Keratinocyte (primary cell): ENCODE measurements at regions not wholly inside any gene's neighbourhood (a gene's known extent, or its start where the extent isn't known, plus 50 kb on each side); places are given as distances from the start of the nearest gene placed in this dataset.

ENCODE experiments used
- DNase-seq: peaks from one replicate; pipeline ENCODE4 v3.0.0-alpha.2; 2011; ENCODE audit warnings: low read depth, missing footprints, low spot score
- FAIRE-seq: peaks from 2 replicates; lab custom pipeline; 2011; peaks lifted over from hg19 to GRCh38; lab: Jason Lieb, UNC
- H2AFZ ChIP-seq: 2 replicates; pipeline ENCODE4 v1.6.0; 2012; ENCODE audit warnings: low read length, control low read depth, inconsistent platforms; ENCODE audit not compliant: control insufficient read depth
- H3K27ac ChIP-seq: 2 replicates; pipeline ENCODE4 v1.5.1; 2011; ENCODE audit warnings: low read length; ENCODE audit not compliant: control insufficient read depth, insufficient read depth
- H3K27me3 ChIP-seq: 3 replicates; pipeline ENCODE4 v1.6.0; 2011; ENCODE audit warnings: low read length; ENCODE audit not compliant: control insufficient read depth, insufficient read depth; ENCODE audit errors: extremely low read depth
- H3K36me3 ChIP-seq, 2 experiments: 2 replicates in 1 of 2; 3 replicates in 1 of 2; pipeline ENCODE4 v1.5.1; 2011; ENCODE audit warnings: low read length in 2 of 2, mild to moderate bottlenecking in 1 of 2; ENCODE audit not compliant: control insufficient read depth in 2 of 2, insufficient read depth in 2 of 2; ENCODE audit errors: extremely low read depth in 1 of 2
- H3K4me1 ChIP-seq: 3 replicates; pipeline ENCODE4 v1.5.1; 2011; ENCODE audit warnings: low read length; ENCODE audit not compliant: control insufficient read depth, insufficient read depth; ENCODE audit errors: extremely low read depth
- H3K4me2 ChIP-seq: 3 replicates; pipeline ENCODE4 v1.6.0; 2011; ENCODE audit warnings: low read depth, low read length; ENCODE audit not compliant: control insufficient read depth, insufficient read depth; ENCODE audit errors: extremely low read depth
- H3K4me3 ChIP-seq, 3 experiments: fragments of 200-600 bp in 1 of 3; sonication (generic) in 1 of 3; 2 replicates in 2 of 3; 3 replicates in 1 of 3; pipeline ENCODE4 v1.5.1; 2011 to 2016; ENCODE audit warnings: low read length in 3 of 3, mild to moderate bottlenecking in 3 of 3, control low read depth in 2 of 3, inconsistent platforms in 1 of 3, low read depth in 1 of 3, mixed read lengths in 1 of 3, mixed run types in 1 of 3, moderate library complexity in 1 of 3; ENCODE audit not compliant: control insufficient read depth in 2 of 3, insufficient read depth in 2 of 3; ENCODE audit errors: extremely low read depth in 1 of 3
- H3K79me2 ChIP-seq: 2 replicates; pipeline ENCODE4 v1.6.0; 2012; ENCODE audit warnings: low read length; ENCODE audit not compliant: control insufficient read depth, insufficient read depth
- H3K9ac ChIP-seq: 3 replicates; pipeline ENCODE4 v1.6.0; 2011; ENCODE audit warnings: low read length; ENCODE audit not compliant: control insufficient read depth, insufficient read depth; ENCODE audit errors: extremely low read depth
- H3K9me1 ChIP-seq: 3 replicates; pipeline ENCODE4 v1.6.0; 2011; ENCODE audit warnings: low read length; ENCODE audit not compliant: control insufficient read depth, insufficient read depth; ENCODE audit errors: extremely low read depth
- H3K9me3 ChIP-seq: 2 replicates; pipeline ENCODE4 v1.5.1; 2012; ENCODE audit warnings: low read depth, low read length; ENCODE audit not compliant: control insufficient read depth
- H4K20me1 ChIP-seq: 3 replicates; pipeline ENCODE4 v1.6.0; 2011; ENCODE audit warnings: low read length; ENCODE audit not compliant: control insufficient read depth, insufficient read depth; ENCODE audit errors: extremely low read depth
- EZH2 ChIP-seq: IDR thresholded peaks from one replicate; pipeline ENCODE4 v1.6.1; 2012; ENCODE audit warnings: inconsistent platforms, mild to moderate bottlenecking, low read length, moderate library complexity
- dilution Hi-C: fragments of 300-500 bp; cut with MboI; formaldehyde crosslinking; loops from one replicate; pipeline ENCODE4 v1.7.0; 2020; ENCODE audit warnings: low sequenced_read_pairs; ENCODE audit not compliant: extremely low pct_ligation_motif_present
- TF ChIP-seq, protein P1 (sequence below), 3 experiments: IDR thresholded peaks in 1 of 3; conservative IDR thresholded peaks in 1 of 3; optimal IDR thresholded peaks in 1 of 3; 2 replicates in 2 of 3; 3 replicates in 1 of 3; pipeline versions ENCODE3 to v1.5.1; 2011; ENCODE audit warnings: low read length in 3 of 3, mild to moderate bottlenecking in 3 of 3, moderate library complexity in 2 of 3, control low read depth in 1 of 3, inconsistent platforms in 1 of 3; ENCODE audit not compliant: insufficient read depth in 2 of 3; ENCODE audit errors: extremely low read depth in 1 of 3

DNA sequence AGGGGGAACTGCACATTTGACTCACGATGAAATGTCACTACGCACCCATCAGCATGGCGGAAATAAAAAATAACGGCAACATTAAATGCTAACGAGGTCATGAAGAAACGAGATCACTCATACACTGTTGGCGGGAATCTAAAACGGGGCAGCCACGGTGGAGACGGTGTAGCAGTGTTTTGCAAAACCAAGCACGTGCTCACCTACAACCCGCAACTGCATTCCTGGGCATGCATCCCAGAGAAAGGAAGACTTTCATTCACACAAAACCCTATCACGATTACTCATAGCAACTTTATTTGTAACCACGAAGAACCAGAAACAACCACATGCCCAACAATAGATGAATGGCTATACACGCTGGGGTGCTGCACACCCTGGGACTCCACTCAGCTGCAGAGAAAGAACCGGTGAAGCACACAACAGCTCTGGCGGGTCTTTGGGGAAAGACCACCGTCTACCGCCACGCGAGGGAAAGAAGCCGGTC lies 77.0 kb downstream of the YTHDF1 start:
- dilution Hi-C loops, result no loop called here
- Histone ChIP-seq H3K27me3 (no peaks in the 10 kb centered on the region), H2AFZ (no peak overlapping the region), H3K4me1 (no peaks in the 10 kb centered on the region), H3K36me3 (no peaks in the 10 kb centered on the region), H4K20me1 (no peaks in the 10 kb centered on the region), H3K4me2 (no peak overlapping the region), H3K79me2 (no peaks in the 10 kb centered on the region), H3K9me1 (no peaks in the 10 kb centered on the region), H3K9ac (no peak overlapping the region), H3K9me3 (no peaks in the 10 kb centered on the region), H3K4me3 (no peak overlapping the region), H3K27ac (no peak overlapping the region)
- DNase-seq, result no peak
- FAIRE-seq, result no peak
- no peak for TF ChIP-seq EZH2
- TF ChIP-seq, protein P1, sequence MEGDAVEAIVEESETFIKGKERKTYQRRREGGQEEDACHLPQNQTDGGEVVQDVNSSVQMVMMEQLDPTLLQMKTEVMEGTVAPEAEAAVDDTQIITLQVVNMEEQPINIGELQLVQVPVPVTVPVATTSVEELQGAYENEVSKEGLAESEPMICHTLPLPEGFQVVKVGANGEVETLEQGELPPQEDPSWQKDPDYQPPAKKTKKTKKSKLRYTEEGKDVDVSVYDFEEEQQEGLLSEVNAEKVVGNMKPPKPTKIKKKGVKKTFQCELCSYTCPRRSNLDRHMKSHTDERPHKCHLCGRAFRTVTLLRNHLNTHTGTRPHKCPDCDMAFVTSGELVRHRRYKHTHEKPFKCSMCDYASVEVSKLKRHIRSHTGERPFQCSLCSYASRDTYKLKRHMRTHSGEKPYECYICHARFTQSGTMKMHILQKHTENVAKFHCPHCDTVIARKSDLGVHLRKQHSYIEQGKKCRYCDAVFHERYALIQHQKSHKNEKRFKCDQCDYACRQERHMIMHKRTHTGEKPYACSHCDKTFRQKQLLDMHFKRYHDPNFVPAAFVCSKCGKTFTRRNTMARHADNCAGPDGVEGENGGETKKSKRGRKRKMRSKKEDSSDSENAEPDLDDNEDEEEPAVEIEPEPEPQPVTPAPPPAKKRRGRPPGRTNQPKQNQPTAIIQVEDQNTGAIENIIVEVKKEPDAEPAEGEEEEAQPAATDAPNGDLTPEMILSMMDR (optimal IDR thresholded peaks at IDR 0.05 in 1 of 3, IDR thresholded peaks at IDR 0.05 in 1 of 3, conservative IDR thresholded peaks at IDR 0.05 in 1 of 3; ENCODE audit: extremely low read depth in 1 of 3, insufficient read depth in 2 of 3, low read length in 3 of 3), result no peak

DNA sequence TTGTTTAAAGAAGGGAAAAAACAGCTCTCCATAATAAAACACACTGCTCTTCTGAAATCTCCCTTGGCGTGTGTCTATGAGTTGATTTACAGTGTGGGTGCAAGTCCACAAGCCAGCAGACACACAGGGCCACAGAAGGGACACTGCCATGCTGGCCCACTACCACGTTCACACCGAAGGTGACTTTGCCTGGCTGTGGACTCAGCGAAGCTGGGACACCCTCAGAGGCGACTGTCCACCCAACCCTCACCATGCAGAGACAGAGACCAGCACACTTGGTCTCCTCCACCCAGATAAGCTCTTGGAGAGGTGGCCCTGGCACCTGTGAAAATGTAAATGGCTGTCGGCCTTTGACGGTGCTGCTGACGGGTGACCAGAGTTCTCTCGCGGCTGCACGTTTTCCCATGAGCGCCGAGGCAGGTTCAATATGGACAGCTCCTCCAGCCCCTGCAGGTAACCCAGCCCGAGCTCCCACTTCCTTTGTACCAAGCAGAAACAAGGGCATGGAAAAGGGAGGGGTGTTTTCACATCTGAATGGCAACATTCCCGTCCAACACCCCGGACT lies 78.0 kb downstream of the YTHDF1 start:
- H2AFZ ChIP-seq, result no peak overlapping the region
- H3K4me2 ChIP-seq, result no peak overlapping the region
- no peaks in the 10 kb centered on the region for H3K36me3 ChIP-seq
- H3K79me2 ChIP-seq, result no peaks in the 10 kb centered on the region
- H3K4me3 ChIP-seq, result no peak overlapping the region
- DNase-seq (no peak), FAIRE-seq (no peak)
- H3K27me3 ChIP-seq, result no peaks in the 10 kb centered on the region
- no peaks in the 10 kb centered on the region for H3K9me1 ChIP-seq
- H3K27ac ChIP-seq, result no peak overlapping the region
- TF ChIP-seq, protein P1 (optimal IDR thresholded peaks at IDR 0.05 in 1 of 3, IDR thresholded peaks at IDR 0.05 in 1 of 3, conservative IDR thresholded peaks at IDR 0.05 in 1 of 3; ENCODE audit: extremely low read depth in 1 of 3, insufficient read depth in 2 of 3, low read length in 3 of 3), result no peak
- no peak for TF ChIP-seq EZH2
- H4K20me1 ChIP-seq, result no peaks in the 10 kb centered on the region
- no peak overlapping the region for H3K9ac ChIP-seq
- H3K9me3 ChIP-seq, result no peaks in the 10 kb centered on the region
- dilution Hi-C loops, result no loop called here
- no peaks in the 10 kb centered on the region for H3K4me1 ChIP-seq
